ENCODE measurements at regions not wholly inside any gene's neighbourhood (a gene's known extent, or its start where the extent isn't known, plus 50 kb on each side); places are given as distances from the start of the nearest gene placed in this dataset.

DNA sequence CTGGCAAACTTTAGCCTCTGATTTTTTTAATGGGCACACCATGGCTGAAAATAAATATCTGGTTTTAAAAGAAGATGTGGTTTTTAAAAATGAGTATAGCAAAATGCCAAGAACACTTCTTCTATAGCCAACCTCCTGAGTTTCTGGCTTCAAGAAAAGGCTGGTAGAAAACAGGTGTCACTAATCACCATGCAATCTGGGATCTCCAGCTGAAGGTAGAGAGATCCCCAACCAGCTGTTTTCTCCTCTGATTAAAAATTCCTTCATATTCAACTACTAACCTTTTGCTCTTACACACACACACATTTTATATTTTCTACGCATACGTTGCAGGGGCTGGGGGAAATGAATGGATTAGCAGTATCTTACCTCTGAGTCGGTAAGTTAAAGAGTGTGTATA, 279.6 kb upstream of the ROBO2 start:
- Histone ChIP-seq H3K18ac (ENCODE audit: low read length) (no peak overlapping the region), H2BK120ac (ENCODE audit: low read depth, low read length) (no peak overlapping the region), H3K4ac (ENCODE audit: low read length) (no peak overlapping the region), H4K91ac (ENCODE audit: low read depth, low read length, poor library complexity) (no peak overlapping the region), H3K14ac (ENCODE audit: low read length) (no peak overlapping the region), H3K36me3 (replicated peaks in 1 of 2; ENCODE audit: control insufficient read depth in 2 of 2, insufficient read depth in 2 of 2, low read length in 2 of 2) (no peaks in the 10 kb centered on the region), H3K27ac (replicated peaks; ENCODE audit: low read length) (no peak overlapping the region), H3K4me3 (ENCODE audit: low read length in 2 of 2) (no peak overlapping the region), H3K4me1 (ENCODE audit: control insufficient read depth in 2 of 2, insufficient read depth in 1 of 2, low read depth in 1 of 2, low read length in 2 of 2) (no peaks in the 10 kb centered on the region), H2BK12ac (ENCODE audit: low read length) (no peak overlapping the region), H2BK15ac (ENCODE audit: low read length) (no peak overlapping the region), H2AFZ (ENCODE audit: low read length) (no peak overlapping the region), H3K4me2 (ENCODE audit: insufficient read depth, low read length, poor library complexity, severe bottlenecking) (no peak overlapping the region), H2BK5ac (ENCODE audit: low read length) (no peak overlapping the region), H3K27me3 (ENCODE audit: control insufficient read depth in 3 of 3, insufficient read depth in 3 of 3, low read depth in 1 of 3, low read length in 3 of 3) (no peaks in the 10 kb centered on the region), H4K8ac (ENCODE audit: low read depth, low read length) (no peak overlapping the region), H3K9ac (ENCODE audit: low read depth, low read length, poor library complexity) (no peak overlapping the region), H3K79me1 (ENCODE audit: low read depth, low read length) (no peaks in the 10 kb centered on the region), H3K9me3 (replicated peaks in 1 of 2; ENCODE audit: control insufficient read depth in 2 of 2, insufficient read depth in 1 of 2, low read depth in 1 of 2, low read length in 2 of 2) (no peaks in the 10 kb centered on the region), H2AK5ac (ENCODE audit: low read depth, low read length) (no peak overlapping the region), H3K23ac (ENCODE audit: low read depth, low read length, poor library complexity) (no peak overlapping the region)
- no peak for DNase-seq (ENCODE audit: low spot score)
- 100% methylated on average over 1 of the region's 3 CpGs; no CpG with 5 or more reads in 1 of the 2 donors for WGBS, 2 donors (ENCODE audit: extremely low coverage in 2 of 2, insufficient read length in 2 of 2, insufficient replicate concordance in 1 of 2)

DNA sequence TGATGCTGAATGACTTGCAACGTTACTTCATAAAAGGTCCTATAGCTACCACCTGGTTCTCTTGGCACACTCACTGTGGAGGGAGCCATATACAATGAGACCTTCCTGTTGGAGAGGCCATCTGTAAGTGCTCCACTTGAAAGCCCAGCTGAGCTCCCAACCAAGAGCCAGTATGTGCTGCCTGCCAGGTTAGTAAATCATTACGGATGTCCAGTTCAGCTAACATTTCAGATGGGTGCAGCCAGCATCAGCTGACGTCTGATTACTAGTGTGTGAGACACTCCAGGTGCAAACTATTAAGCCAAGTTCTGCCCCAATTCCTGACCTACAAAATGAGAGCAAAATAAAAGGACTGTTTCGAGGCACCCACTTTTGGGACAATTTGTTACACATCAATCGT, 274.4 kb upstream of the ROBO2 start:
- H3K14ac ChIP-seq (ENCODE audit: low read length): no peak overlapping the region
- no peaks in the 10 kb centered on the region for H3K4me1 ChIP-seq (ENCODE audit: control insufficient read depth in 2 of 2, insufficient read depth in 1 of 2, low read depth in 1 of 2, low read length in 2 of 2)
- H3K9ac ChIP-seq (ENCODE audit: low read depth, low read length, poor library complexity): no peak overlapping the region
- H4K91ac ChIP-seq (ENCODE audit: low read depth, low read length, poor library complexity): no peak overlapping the region
- H2AFZ ChIP-seq (ENCODE audit: low read length): no peak overlapping the region
- no peak overlapping the region for H3K18ac ChIP-seq (ENCODE audit: low read length)
- H3K9me3 ChIP-seq (replicated peaks in 1 of 2; ENCODE audit: control insufficient read depth in 2 of 2, insufficient read depth in 1 of 2, low read depth in 1 of 2, low read length in 2 of 2): no peaks in the 10 kb centered on the region
- no peak overlapping the region for H2BK12ac ChIP-seq (ENCODE audit: low read length)
- DNase-seq (ENCODE audit: low spot score): no peak
- WGBS, 2 donors (ENCODE audit: extremely low coverage in 2 of 2, insufficient read length in 2 of 2, insufficient replicate concordance in 1 of 2): no CpG with 5 or more reads among the region's 5 CpGs
- no peak overlapping the region for H3K27ac ChIP-seq (replicated peaks; ENCODE audit: low read length)
- no peak overlapping the region for H3K4ac ChIP-seq (ENCODE audit: low read length)
- H3K79me1 ChIP-seq (ENCODE audit: low read depth, low read length): no peaks in the 10 kb centered on the region
- H2BK5ac ChIP-seq (ENCODE audit: low read length): no peak overlapping the region
- H3K27me3 ChIP-seq (ENCODE audit: control insufficient read depth in 3 of 3, insufficient read depth in 3 of 3, low read depth in 1 of 3, low read length in 3 of 3): no peaks in the 10 kb centered on the region
- no peak overlapping the region for H2AK5ac ChIP-seq (ENCODE audit: low read depth, low read length)
- H3K36me3 ChIP-seq (replicated peaks in 1 of 2; ENCODE audit: control insufficient read depth in 2 of 2, insufficient read depth in 2 of 2, low read length in 2 of 2): no peaks in the 10 kb centered on the region
- H3K23ac ChIP-seq (ENCODE audit: low read depth, low read length, poor library complexity): no peak overlapping the region
- no peak overlapping the region for H3K4me3 ChIP-seq (ENCODE audit: low read length in 2 of 2)
- no peak overlapping the region for H2BK15ac ChIP-seq (ENCODE audit: low read length)
- no peak overlapping the region for H2BK120ac ChIP-seq (ENCODE audit: low read depth, low read length)
- H4K8ac ChIP-seq (ENCODE audit: low read depth, low read length): no peak overlapping the region
- H3K4me2 ChIP-seq (ENCODE audit: insufficient read depth, low read length, poor library complexity, severe bottlenecking): no peak overlapping the region

DNA sequence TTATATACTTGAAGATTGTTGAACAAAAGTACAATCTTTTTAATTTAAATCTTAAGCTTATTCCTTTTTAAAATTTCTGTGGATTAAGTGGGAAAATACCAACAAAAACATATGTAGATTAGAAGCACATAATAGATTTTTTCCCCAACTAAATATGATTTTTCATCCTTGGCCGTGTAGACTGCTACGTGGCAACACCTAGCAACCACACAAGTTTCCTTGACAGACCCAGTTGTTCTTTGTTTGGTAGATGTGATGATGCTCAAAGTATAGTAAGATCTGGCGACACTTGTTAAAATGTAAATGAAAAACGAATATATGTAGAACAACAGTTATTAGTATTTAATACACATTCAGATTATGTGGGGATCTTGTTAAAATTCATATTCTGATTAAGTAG, 271.0 kb upstream of the ROBO2 start:
- H3K9ac ChIP-seq (ENCODE audit: low read depth, low read length, poor library complexity): no peak overlapping the region

DNA sequence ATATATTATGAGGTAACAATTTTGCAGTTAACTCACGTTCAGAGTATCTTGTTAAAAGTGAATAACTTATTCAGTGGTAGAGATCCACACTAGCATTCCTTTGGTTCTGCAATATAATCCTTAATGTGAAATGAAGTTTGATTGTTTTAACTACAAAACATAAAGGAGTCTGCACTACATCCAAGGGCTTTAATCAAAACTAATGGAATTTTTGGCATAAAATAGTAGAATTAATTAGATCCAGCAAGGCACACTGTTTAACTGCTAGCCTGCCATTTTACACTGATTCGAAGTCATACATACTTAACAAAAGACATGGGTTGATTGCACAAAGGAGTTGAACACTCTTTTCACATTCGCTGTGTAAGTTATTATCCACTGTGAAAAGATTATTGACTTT, 263.0 kb upstream of the ROBO2 start:
- no peak overlapping the region for H2AFZ ChIP-seq (ENCODE audit: low read length)
- DNase-seq (ENCODE audit: low spot score): no peak
- H3K23ac ChIP-seq (ENCODE audit: low read depth, low read length, poor library complexity): no peak overlapping the region
- no peak overlapping the region for H3K9ac ChIP-seq (ENCODE audit: low read depth, low read length, poor library complexity)
- no peak overlapping the region for H3K4me2 ChIP-seq (ENCODE audit: insufficient read depth, low read length, poor library complexity, severe bottlenecking)
- no CpG with 5 or more reads among the region's 3 CpGs for WGBS, 2 donors (ENCODE audit: extremely low coverage in 2 of 2, insufficient read length in 2 of 2, insufficient replicate concordance in 1 of 2)
- no peaks in the 10 kb centered on the region for H3K27me3 ChIP-seq (ENCODE audit: control insufficient read depth in 3 of 3, insufficient read depth in 3 of 3, low read depth in 1 of 3, low read length in 3 of 3)
- no peak overlapping the region for H2BK5ac ChIP-seq (ENCODE audit: low read length)
- H3K4me3 ChIP-seq (ENCODE audit: low read length in 2 of 2): no peak overlapping the region
- H3K79me1 ChIP-seq (ENCODE audit: low read depth, low read length): no peaks in the 10 kb centered on the region
- no peak overlapping the region for H2BK12ac ChIP-seq (ENCODE audit: low read length)
- no peak overlapping the region for H2BK15ac ChIP-seq (ENCODE audit: low read length)
- no peak overlapping the region for H3K18ac ChIP-seq (ENCODE audit: low read length)
- H3K36me3 ChIP-seq (replicated peaks in 1 of 2; ENCODE audit: control insufficient read depth in 2 of 2, insufficient read depth in 2 of 2, low read length in 2 of 2): no peaks in the 10 kb centered on the region
- H4K91ac ChIP-seq (ENCODE audit: low read depth, low read length, poor library complexity): no peak overlapping the region
- H3K4ac ChIP-seq (ENCODE audit: low read length): no peak overlapping the region
- no peak overlapping the region for H4K8ac ChIP-seq (ENCODE audit: low read depth, low read length)
- no peaks in the 10 kb centered on the region for H3K4me1 ChIP-seq (ENCODE audit: control insufficient read depth in 2 of 2, insufficient read depth in 1 of 2, low read depth in 1 of 2, low read length in 2 of 2)
- no peak overlapping the region for H3K14ac ChIP-seq (ENCODE audit: low read length)
- H2BK120ac ChIP-seq (ENCODE audit: low read depth, low read length): no peak overlapping the region
- H3K27ac ChIP-seq (replicated peaks; ENCODE audit: low read length): no peak overlapping the region
- H3K9me3 ChIP-seq (replicated peaks in 1 of 2; ENCODE audit: control insufficient read depth in 2 of 2, insufficient read depth in 1 of 2, low read depth in 1 of 2, low read length in 2 of 2): no peaks in the 10 kb centered on the region
- no peak overlapping the region for H2AK5ac ChIP-seq (ENCODE audit: low read depth, low read length)

More for the DNA sequence above, 271.0 kb upstream of the ROBO2 start:
- Histone ChIP-seq H2BK15ac (ENCODE audit: low read length) (no peak overlapping the region), H3K14ac (ENCODE audit: low read length) (no peak overlapping the region), H4K91ac (ENCODE audit: low read depth, low read length, poor library complexity) (no peak overlapping the region), H3K27ac (replicated peaks; ENCODE audit: low read length) (no peak overlapping the region), H3K4me1 (ENCODE audit: control insufficient read depth in 2 of 2, insufficient read depth in 1 of 2, low read depth in 1 of 2, low read length in 2 of 2) (no peaks in the 10 kb centered on the region), H3K18ac (ENCODE audit: low read length) (no peak overlapping the region), H2AK5ac (ENCODE audit: low read depth, low read length) (no peak overlapping the region), H3K79me1 (ENCODE audit: low read depth, low read length) (no peaks in the 10 kb centered on the region), H3K4me2 (ENCODE audit: insufficient read depth, low read length, poor library complexity, severe bottlenecking) (no peak overlapping the region), H3K4me3 (ENCODE audit: low read length in 2 of 2) (no peak overlapping the region), H2BK12ac (ENCODE audit: low read length) (no peak overlapping the region), H3K9me3 (replicated peaks in 1 of 2; ENCODE audit: control insufficient read depth in 2 of 2, insufficient read depth in 1 of 2, low read depth in 1 of 2, low read length in 2 of 2) (no peaks in the 10 kb centered on the region), H3K23ac (ENCODE audit: low read depth, low read length, poor library complexity) (no peak overlapping the region), H2AFZ (ENCODE audit: low read length) (no peak overlapping the region), H2BK5ac (ENCODE audit: low read length) (no peak overlapping the region), H2BK120ac (ENCODE audit: low read depth, low read length) (no peak overlapping the region), H3K4ac (ENCODE audit: low read length) (no peak overlapping the region), H3K27me3 (ENCODE audit: control insufficient read depth in 3 of 3, insufficient read depth in 3 of 3, low read depth in 1 of 3, low read length in 3 of 3) (no peaks in the 10 kb centered on the region), H3K36me3 (replicated peaks in 1 of 2; ENCODE audit: control insufficient read depth in 2 of 2, insufficient read depth in 2 of 2, low read length in 2 of 2) (no peaks in the 10 kb centered on the region), H4K8ac (ENCODE audit: low read depth, low read length) (no peak overlapping the region)
- no CpG with 5 or more reads among the region's 4 CpGs for WGBS, 2 donors (ENCODE audit: extremely low coverage in 2 of 2, insufficient read length in 2 of 2, insufficient replicate concordance in 1 of 2)
- DNase-seq (ENCODE audit: low spot score): no peak

Data from neuronal stem cell (in vitro differentiated cells).